ENCODE measurements at regions not wholly inside any gene's neighbourhood (a gene's known extent, or its start where the extent isn't known, plus 50 kb on each side); places are given as distances from the start of the nearest gene placed in this dataset.
"Not testable (repeated sequence)": the region's sequence is repeated elsewhere in the genome, so short reads cannot be mapped to it uniquely, and the experiment has no call there.

GRCh38 chr14:87630846-87631245 is 362.1 kb downstream of the GALC start:
- no peak for DNase-seq (ENCODE audit: low read depth in 2 of 2)

- DNase-seq (ENCODE audit: low read depth in 2 of 2) = no peak
These were observed 363.2 kb downstream of the GALC start for GRCh38 chr14:87629788-87630187.

- no peak for DNase-seq (ENCODE audit: low read depth in 2 of 2)
These were observed 364.2 kb downstream of the GALC start for GRCh38 chr14:87628780-87629179.

GRCh38 chr14:87628129-87628528 is 364.9 kb downstream of the GALC start:
- DNase-seq (ENCODE audit: low read depth in 2 of 2) = no peak

GRCh38 chr14:87626266-87626665 is 366.7 kb downstream of the GALC start:
- no peak for DNase-seq (ENCODE audit: low read depth in 2 of 2)

- no peak for DNase-seq (ENCODE audit: low read depth in 2 of 2)
These were observed 369.4 kb downstream of the GALC start for GRCh38 chr14:87623616-87624015.

- DNase-seq (ENCODE audit: low read depth in 2 of 2) = no peak
These were observed 375.9 kb downstream of the GALC start for GRCh38 chr14:87617079-87617478.

GRCh38 chr14:87615822-87616679 is 376.9 kb downstream of the GALC start:
- no peak for DNase-seq (ENCODE audit: low read depth in 2 of 2)

GRCh38 chr14:87615047-87615446 is 377.9 kb downstream of the GALC start:
- no peak for DNase-seq (ENCODE audit: low read depth in 2 of 2)

GRCh38 chr14:87613881-87614280 is 379.1 kb downstream of the GALC start:
- DNase-seq (ENCODE audit: low read depth in 2 of 2) = no peak

GRCh38 chr14:87607056-87607455 is 385.9 kb downstream of the GALC start:
- DNase-seq (ENCODE audit: low read depth in 2 of 2) = not testable (repeated sequence)

- no peak for DNase-seq (ENCODE audit: low read depth in 2 of 2)
These were observed 391.9 kb downstream of the GALC start for GRCh38 chr14:87601036-87601435.

GRCh38 chr14:87600240-87600639 is 392.7 kb downstream of the GALC start:
- DNase-seq (ENCODE audit: low read depth in 2 of 2) = no peak

- DNase-seq (ENCODE audit: low read depth in 2 of 2) = no peak
These were observed 411.7 kb downstream of the GALC start for GRCh38 chr14:87581298-87581697.

GRCh38 chr14:87579036-87579435 is 413.9 kb downstream of the GALC start:
- no peak for DNase-seq (ENCODE audit: low read depth in 2 of 2)

- DNase-seq (ENCODE audit: low read depth in 2 of 2) = no peak
These were observed 417.6 kb downstream of the GALC start for GRCh38 chr14:87575378-87575777.

GRCh38 chr14:87573591-87573990 is 419.4 kb downstream of the GALC start:
- DNase-seq (ENCODE audit: low read depth in 2 of 2) = no peak

- DNase-seq (ENCODE audit: low read depth in 2 of 2) = no peak
These were observed 425.2 kb downstream of the GALC start for GRCh38 chr14:87567618-87568295.

GRCh38 chr14:87566991-87567390 is 426.0 kb downstream of the GALC start:
- no peak for DNase-seq (ENCODE audit: low read depth in 2 of 2)

- no peak for DNase-seq (ENCODE audit: low read depth in 2 of 2)
These were observed 445.4 kb downstream of the GALC start for GRCh38 chr14:87547536-87547935.

- no peak for DNase-seq (ENCODE audit: low read depth in 2 of 2)
These were observed 450.7 kb downstream of the GALC start for GRCh38 chr14:87542288-87542687.

- no peak for DNase-seq (ENCODE audit: low read depth in 2 of 2)
These were observed 452.6 kb downstream of the GALC start for GRCh38 chr14:87540339-87540738.

- DNase-seq (ENCODE audit: low read depth in 2 of 2) = no peak
These were observed 463.9 kb downstream of the GALC start for GRCh38 chr14:87529081-87529480.
